Adrenal gland (tissue), 5 donors: ENCODE measurements at regions not wholly inside any gene's neighbourhood (a gene's known extent, or its start where the extent isn't known, plus 50 kb on each side); places are given as distances from the start of the nearest gene placed in this dataset.

Experiments
- POLR2A ChIP-seq, 2 donors: fragments of 450-650 bp; IDR thresholded peaks; one replicate each; pipeline ENCODE4 v1.6.1; 2017; ENCODE audit warnings: antibody characterized with exemption in 2 of 2, mild to moderate bottlenecking in 2 of 2, moderate library complexity in 1 of 2
- TF ChIP-seq, protein P1 (sequence below), 6 experiments: fragments of 450-650 bp in 4 of 6; fragments of 200-600 bp in 2 of 6; sonication (generic) in 1 of 6; IDR thresholded peaks; 1 replicate in 5 of 6; 2 replicates in 1 of 6; pipeline versions ENCODE4 v1.5.1 to v1.8.0; 2016 to 2021; ENCODE audit warnings: antibody characterized with exemption in 6 of 6, mild to moderate bottlenecking in 2 of 6, moderate library complexity in 1 of 6
- donor health status: DM: no; HTN: no; CAD: no.

DNA sequence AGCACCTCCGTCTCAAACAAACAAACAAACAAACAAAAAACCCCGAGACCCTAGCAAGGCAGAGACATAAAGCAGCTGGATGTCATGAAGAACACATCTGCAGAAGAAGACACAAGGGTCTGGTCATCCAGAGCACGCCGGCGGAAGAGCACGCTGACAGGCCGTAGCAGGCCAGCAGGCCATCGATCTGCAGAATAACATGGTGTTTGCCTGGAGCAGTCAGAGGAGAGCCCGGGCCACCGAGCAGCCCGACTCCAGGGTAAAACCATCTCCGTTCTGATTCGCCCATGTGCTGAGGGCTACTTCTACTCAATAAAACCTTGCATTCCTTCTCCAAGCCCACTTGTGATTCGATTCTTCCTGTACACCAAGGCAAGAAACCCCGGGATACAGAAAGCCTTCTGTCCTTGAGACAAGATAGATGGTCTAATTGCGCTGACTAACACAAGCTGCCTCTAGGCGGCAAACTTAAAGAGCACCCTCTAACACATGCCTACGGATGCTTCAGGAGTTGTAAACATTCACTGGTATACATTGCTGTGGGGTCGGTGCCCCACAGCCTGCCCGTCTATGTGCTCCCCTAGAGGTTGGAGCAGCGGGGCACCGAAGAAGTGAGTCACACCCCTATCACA is 549.8 kb upstream of the NRXN1 start:
- TF ChIP-seq POLR2A (IDR thresholded peaks at IDR 0.05), result no peak
- TF ChIP-seq, protein P1, sequence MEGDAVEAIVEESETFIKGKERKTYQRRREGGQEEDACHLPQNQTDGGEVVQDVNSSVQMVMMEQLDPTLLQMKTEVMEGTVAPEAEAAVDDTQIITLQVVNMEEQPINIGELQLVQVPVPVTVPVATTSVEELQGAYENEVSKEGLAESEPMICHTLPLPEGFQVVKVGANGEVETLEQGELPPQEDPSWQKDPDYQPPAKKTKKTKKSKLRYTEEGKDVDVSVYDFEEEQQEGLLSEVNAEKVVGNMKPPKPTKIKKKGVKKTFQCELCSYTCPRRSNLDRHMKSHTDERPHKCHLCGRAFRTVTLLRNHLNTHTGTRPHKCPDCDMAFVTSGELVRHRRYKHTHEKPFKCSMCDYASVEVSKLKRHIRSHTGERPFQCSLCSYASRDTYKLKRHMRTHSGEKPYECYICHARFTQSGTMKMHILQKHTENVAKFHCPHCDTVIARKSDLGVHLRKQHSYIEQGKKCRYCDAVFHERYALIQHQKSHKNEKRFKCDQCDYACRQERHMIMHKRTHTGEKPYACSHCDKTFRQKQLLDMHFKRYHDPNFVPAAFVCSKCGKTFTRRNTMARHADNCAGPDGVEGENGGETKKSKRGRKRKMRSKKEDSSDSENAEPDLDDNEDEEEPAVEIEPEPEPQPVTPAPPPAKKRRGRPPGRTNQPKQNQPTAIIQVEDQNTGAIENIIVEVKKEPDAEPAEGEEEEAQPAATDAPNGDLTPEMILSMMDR (IDR thresholded peaks at IDR 0.05), result no peak
